ENCODE measurements at regions not wholly inside any gene's neighbourhood (a gene's known extent, or its start where the extent isn't known, plus 50 kb on each side); places are given as distances from the start of the nearest gene placed in this dataset.

- TF ChIP-seq CTCF (IDR thresholded peaks at IDR 0.05; ENCODE audit: insufficient read depth, low read length) (no peak), GABPA (IDR thresholded peaks at IDR 0.05; ENCODE audit: low read depth) (no peak)
Observed at GRCh38 chrX:6464726-6465125, 70.2 kb downstream of the VCX3A start.

Data from HL-60 (cell line).